ENCODE measurements at regions not wholly inside any gene's neighbourhood (a gene's known extent, or its start where the extent isn't known, plus 50 kb on each side); places are given as distances from the start of the nearest gene placed in this dataset.

GRCh38 chr5:175141421-175141820 lies 302.6 kb downstream of the DRD1 start:
- no peak for DNase-seq
- ATAC-seq, result no peak
- intact Hi-C loops (cut with DNase I, micrococcal nuclease), result no loop called here

GRCh38 chr5:175133185-175133584 lies 310.8 kb downstream of the DRD1 start:
- DNase-seq (no peak), ATAC-seq (no peak)

GRCh38 chr5:175131432-175131831 lies 312.6 kb downstream of the DRD1 start:
- ATAC-seq (no peak), DNase-seq (no peak)
- intact Hi-C loops (cut with DNase I, micrococcal nuclease), result no loop called here

More at GRCh38 chr5:175133185-175133584, 310.8 kb downstream of the DRD1 start:
- intact Hi-C loops (cut with DNase I, micrococcal nuclease), result no loop called here

GRCh38 chr5:175129619-175130018 lies 314.4 kb downstream of the DRD1 start:
- intact Hi-C loops (cut with DNase I, micrococcal nuclease), result no loop called here
- no peak for DNase-seq

GRCh38 chr5:175129121-175129520 lies 314.9 kb downstream of the DRD1 start:
- DNase-seq (no peak), ATAC-seq (no peak)
- intact Hi-C loops (cut with DNase I, micrococcal nuclease), result no loop called here

More at GRCh38 chr5:175129619-175130018, 314.4 kb downstream of the DRD1 start:
- ATAC-seq, result no peak

GRCh38 chr5:175124821-175125220 lies 319.2 kb downstream of the DRD1 start:
- ATAC-seq (no peak), DNase-seq (no peak)
- intact Hi-C loops (cut with DNase I, micrococcal nuclease), result no loop called here

GRCh38 chr5:175124251-175124813 lies 319.6 kb downstream of the DRD1 start:
- intact Hi-C loops (cut with DNase I, micrococcal nuclease), result no loop called here
- no peak for DNase-seq
- no peak for ATAC-seq

- DNase-seq, result no peak
- intact Hi-C loops (cut with DNase I, micrococcal nuclease), result no loop called here
- no peak for ATAC-seq
Measured at GRCh38 chr5:175123542-175123941, 320.4 kb downstream of the DRD1 start.

GRCh38 chr5:175121457-175121856 lies 322.5 kb downstream of the DRD1 start:
- ATAC-seq, result no peak
- intact Hi-C loops (cut with DNase I, micrococcal nuclease), result no loop called here

GRCh38 chr5:175120412-175120811 lies 323.6 kb downstream of the DRD1 start:
- intact Hi-C loops (cut with DNase I, micrococcal nuclease), result no loop called here
- ATAC-seq, result no peak
- DNase-seq, result no peak

More at GRCh38 chr5:175121457-175121856, 322.5 kb downstream of the DRD1 start:
- no peak for DNase-seq

- intact Hi-C loops (cut with DNase I, micrococcal nuclease), result no loop called here
Measured at GRCh38 chr5:175118700-175119309, 325.2 kb downstream of the DRD1 start.

GRCh38 chr5:175116466-175117048 lies 327.4 kb downstream of the DRD1 start:
- intact Hi-C loops (cut with DNase I, micrococcal nuclease), result no loop called here
- ATAC-seq, result no peak

More at GRCh38 chr5:175118700-175119309, 325.2 kb downstream of the DRD1 start:
- DNase-seq (no peak), ATAC-seq (no peak)

GRCh38 chr5:175115831-175116230 lies 328.2 kb downstream of the DRD1 start:
- no peak for DNase-seq
- no peak for ATAC-seq
- intact Hi-C loops (cut with DNase I, micrococcal nuclease), result no loop called here

More at GRCh38 chr5:175116466-175117048, 327.4 kb downstream of the DRD1 start:
- DNase-seq, result no peak

- intact Hi-C loops (cut with DNase I, micrococcal nuclease), result no loop called here
- ATAC-seq (no peak), DNase-seq (no peak)
Measured at GRCh38 chr5:175113947-175114346, 330.0 kb downstream of the DRD1 start.

GRCh38 chr5:175109058-175109755 lies 334.8 kb downstream of the DRD1 start:
- ATAC-seq (no peak), DNase-seq (no peak)
- intact Hi-C loops (cut with DNase I, micrococcal nuclease), result no loop called here

- intact Hi-C loops (cut with DNase I, micrococcal nuclease), result no loop called here
- ATAC-seq (no peak), DNase-seq (no peak)
Measured at GRCh38 chr5:175107865-175108264, 336.1 kb downstream of the DRD1 start.

GRCh38 chr5:175107028-175107588 lies 336.9 kb downstream of the DRD1 start:
- DNase-seq (no peak), ATAC-seq (no peak)
- intact Hi-C loops (cut with DNase I, micrococcal nuclease), result no loop called here

GRCh38 chr5:175104677-175105076 lies 339.3 kb downstream of the DRD1 start:
- intact Hi-C loops (cut with DNase I, micrococcal nuclease), result no loop called here
- no peak for ATAC-seq
- no peak for DNase-seq

- DNase-seq (no peak), ATAC-seq (no peak)
- intact Hi-C loops (cut with DNase I, micrococcal nuclease), result no loop called here
Measured at GRCh38 chr5:175103746-175104145, 340.2 kb downstream of the DRD1 start.

GRCh38 chr5:175102717-175103116 lies 341.3 kb downstream of the DRD1 start:
- DNase-seq (no peak), ATAC-seq (no peak)
- intact Hi-C loops (cut with DNase I, micrococcal nuclease), result no loop called here

Measured in left colon (tissue), 2 donors.